Lower lobe of right lung (tissue), 2 donors: ENCODE measurements at regions not wholly inside any gene's neighbourhood (a gene's known extent, or its start where the extent isn't known, plus 50 kb on each side); places are given as distances from the start of the nearest gene placed in this dataset.

Experiments used
- ATAC-seq, 2 donors: fragments of 200-7000 bp; cut with Tn5 transposase; one replicate each; pipeline ENCODE4 v1.9.1; 2020 to 2022; ENCODE audit warnings: mild to moderate bottlenecking in 2 of 2, moderate library complexity in 2 of 2
- DNase-seq: peaks from one replicate; pipeline ENCODE4 v3.0.0-alpha.2; 2020
- H3K27ac ChIP-seq: fragments of 200-600 bp; one replicate; pipeline ENCODE4 v1.8.0; 2022
- H3K27me3 ChIP-seq: fragments of 200-600 bp; one replicate; pipeline ENCODE4 v1.8.0; 2022; ENCODE audit warnings: low read depth
- H3K36me3 ChIP-seq: fragments of 200-600 bp; one replicate; pipeline ENCODE4 v1.8.0; 2022; ENCODE audit warnings: mild to moderate bottlenecking
- H3K4me1 ChIP-seq: fragments of 200-600 bp; one replicate; pipeline ENCODE4 v1.8.0; 2022
- H3K4me3 ChIP-seq: fragments of 200-600 bp; one replicate; pipeline ENCODE4 v1.8.0; 2022; ENCODE audit warnings: mild to moderate bottlenecking
- H3K9me3 ChIP-seq: fragments of 200-600 bp; one replicate; pipeline ENCODE4 v1.8.0; 2022
- intact Hi-C: fragments of 100-400 bp; cut with DNase I; formaldehyde crosslinking; loops from one replicate; pipeline ENCODE4 v1.11.0; 2022
- TF ChIP-seq, protein P1 (sequence below): fragments of 200-600 bp; IDR thresholded peaks from one replicate; pipeline ENCODE4 v1.8.0; 2022; ENCODE audit warnings: antibody characterized with exemption, mild to moderate bottlenecking
- donor health status: DM: no; HTN: yes; CAD: no; lungs with severe emphysema.

DNA sequence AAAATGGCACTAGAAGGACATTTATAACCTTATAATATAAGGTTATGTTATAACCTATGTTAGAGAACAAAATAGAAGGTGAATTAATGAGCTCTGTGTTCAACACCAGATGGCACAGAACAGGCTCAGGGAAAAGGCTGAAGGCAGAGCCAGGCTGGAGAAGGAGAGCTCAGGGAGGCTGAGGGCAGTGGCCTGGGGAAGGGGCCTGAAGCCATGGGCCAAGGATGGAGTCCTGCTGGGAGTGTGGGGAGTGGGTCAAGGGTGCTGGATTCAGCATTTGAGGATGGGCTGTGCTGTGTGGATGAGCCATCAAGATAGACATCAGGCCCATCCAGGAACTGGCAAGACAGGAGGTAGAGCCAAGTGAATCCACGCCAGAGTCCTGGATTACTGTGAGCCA is 218.8 kb downstream of the ZNF248 start:
- intact Hi-C loops, result no loop called here
- DNase-seq, result no peak
- H3K9me3 ChIP-seq, result no peaks in the 10 kb centered on the region

DNA sequence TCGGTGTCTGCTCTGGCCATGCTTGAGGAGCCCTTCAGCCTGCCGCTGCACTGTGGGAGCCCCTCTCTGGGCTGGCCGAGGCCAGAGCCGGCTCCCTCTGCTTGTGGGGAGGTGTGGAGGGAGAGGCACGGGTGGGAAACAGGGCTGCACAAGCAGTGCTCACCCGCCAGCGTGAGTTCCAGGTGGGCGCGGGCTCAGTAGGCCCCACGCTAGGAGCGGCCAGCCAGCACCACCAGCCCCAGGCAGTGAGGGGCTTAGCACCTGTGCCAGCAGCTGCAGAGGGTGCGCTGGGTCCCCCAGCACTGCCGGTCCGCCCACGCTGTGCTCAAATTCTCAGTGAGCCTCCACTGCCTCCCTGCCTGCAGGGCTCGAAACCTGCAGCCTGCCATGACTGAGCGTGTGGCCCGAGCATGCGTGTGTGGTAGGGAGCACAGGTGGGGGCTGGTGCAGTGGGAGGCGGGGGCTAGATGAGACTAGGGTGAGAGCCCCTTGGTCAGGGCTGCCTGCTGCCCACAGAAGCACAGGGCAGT is 223.0 kb downstream of the ZNF248 start:
- Histone ChIP-seq H3K4me3 (no peak overlapping the region), H3K27ac (no peak overlapping the region), H3K36me3 (no peaks in the 10 kb centered on the region), H3K4me1 (no peaks in the 10 kb centered on the region), H3K27me3 (no peaks in the 10 kb centered on the region), H3K9me3 (no peaks in the 10 kb centered on the region)
- intact Hi-C loops, result no loop called here
- TF ChIP-seq, protein P1, sequence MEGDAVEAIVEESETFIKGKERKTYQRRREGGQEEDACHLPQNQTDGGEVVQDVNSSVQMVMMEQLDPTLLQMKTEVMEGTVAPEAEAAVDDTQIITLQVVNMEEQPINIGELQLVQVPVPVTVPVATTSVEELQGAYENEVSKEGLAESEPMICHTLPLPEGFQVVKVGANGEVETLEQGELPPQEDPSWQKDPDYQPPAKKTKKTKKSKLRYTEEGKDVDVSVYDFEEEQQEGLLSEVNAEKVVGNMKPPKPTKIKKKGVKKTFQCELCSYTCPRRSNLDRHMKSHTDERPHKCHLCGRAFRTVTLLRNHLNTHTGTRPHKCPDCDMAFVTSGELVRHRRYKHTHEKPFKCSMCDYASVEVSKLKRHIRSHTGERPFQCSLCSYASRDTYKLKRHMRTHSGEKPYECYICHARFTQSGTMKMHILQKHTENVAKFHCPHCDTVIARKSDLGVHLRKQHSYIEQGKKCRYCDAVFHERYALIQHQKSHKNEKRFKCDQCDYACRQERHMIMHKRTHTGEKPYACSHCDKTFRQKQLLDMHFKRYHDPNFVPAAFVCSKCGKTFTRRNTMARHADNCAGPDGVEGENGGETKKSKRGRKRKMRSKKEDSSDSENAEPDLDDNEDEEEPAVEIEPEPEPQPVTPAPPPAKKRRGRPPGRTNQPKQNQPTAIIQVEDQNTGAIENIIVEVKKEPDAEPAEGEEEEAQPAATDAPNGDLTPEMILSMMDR, result no peak
- peak in 1 of 2 donors; percentile 29 for ATAC-seq
- DNase-seq, result no peak

More for the DNA sequence above, 218.8 kb downstream of the ZNF248 start:
- H3K27ac ChIP-seq, result no peak overlapping the region
- H3K27me3 ChIP-seq, result no peaks in the 10 kb centered on the region
- no peak for ATAC-seq
- TF ChIP-seq, protein P1, result no peak
- no peaks in the 10 kb centered on the region for H3K36me3 ChIP-seq
- no peak overlapping the region for H3K4me3 ChIP-seq
- H3K4me1 ChIP-seq, result no peaks in the 10 kb centered on the region

DNA sequence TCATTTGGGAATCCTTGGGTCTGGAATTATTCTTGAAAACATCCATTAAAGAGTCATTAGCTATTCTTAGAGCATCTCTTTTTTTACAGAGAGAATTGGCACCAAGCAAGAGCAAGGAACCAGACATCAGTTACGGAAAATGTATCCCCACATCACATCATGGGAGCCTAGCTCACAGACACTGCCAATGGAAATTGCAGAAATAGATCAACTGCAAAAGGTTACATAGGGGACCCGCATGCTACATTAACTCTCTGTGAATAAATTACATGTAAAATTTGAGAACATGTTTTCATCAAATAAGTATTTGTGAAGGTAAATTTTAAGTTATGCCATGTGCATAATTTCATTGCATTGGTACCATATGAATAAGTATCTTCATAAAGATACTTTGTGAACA is 224.8 kb downstream of the ZNF248 start:
- no peak overlapping the region for H3K4me3 ChIP-seq
- H3K9me3 ChIP-seq, result peaks cover 1% of the 10 kb centered on the region
- H3K4me1 ChIP-seq, result no peaks in the 10 kb centered on the region
- TF ChIP-seq, protein P1, result no peak
- H3K36me3 ChIP-seq, result no peaks in the 10 kb centered on the region
- DNase-seq (no peak), ATAC-seq (no peak)
- intact Hi-C loops, result no loop called here
- H3K27me3 ChIP-seq, result no peaks in the 10 kb centered on the region
- no peak overlapping the region for H3K27ac ChIP-seq

DNA sequence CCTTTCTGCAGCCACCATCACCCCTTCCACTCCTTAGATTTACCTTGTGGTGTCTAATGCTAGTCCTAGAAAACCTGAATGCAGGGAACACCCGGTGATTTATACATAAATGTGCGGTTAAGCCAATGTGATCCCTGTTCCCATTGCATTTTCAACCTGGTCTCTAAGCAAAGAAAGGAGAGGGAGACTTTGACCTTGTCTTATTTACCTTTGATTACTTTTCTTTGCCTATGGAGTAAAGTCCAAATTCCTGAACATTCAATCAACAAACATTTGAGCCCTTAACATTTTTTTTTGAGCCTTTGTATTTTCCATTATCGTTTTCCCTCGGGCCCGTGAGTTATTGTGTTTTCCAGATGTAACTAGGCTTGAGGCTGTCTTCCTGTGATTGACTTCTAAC is 233.9 kb downstream of the ZNF248 start:
- DNase-seq (no peak), ATAC-seq (no peak)
- H3K27ac ChIP-seq, result no peak overlapping the region
- H3K36me3 ChIP-seq, result no peaks in the 10 kb centered on the region
- H3K4me1 ChIP-seq, result no peaks in the 10 kb centered on the region
- TF ChIP-seq, protein P1, result no peak
- peaks cover 4% of the 10 kb centered on the region for H3K9me3 ChIP-seq
- H3K27me3 ChIP-seq, result no peaks in the 10 kb centered on the region
- intact Hi-C loops, result no loop called here
- no peak overlapping the region for H3K4me3 ChIP-seq

DNA sequence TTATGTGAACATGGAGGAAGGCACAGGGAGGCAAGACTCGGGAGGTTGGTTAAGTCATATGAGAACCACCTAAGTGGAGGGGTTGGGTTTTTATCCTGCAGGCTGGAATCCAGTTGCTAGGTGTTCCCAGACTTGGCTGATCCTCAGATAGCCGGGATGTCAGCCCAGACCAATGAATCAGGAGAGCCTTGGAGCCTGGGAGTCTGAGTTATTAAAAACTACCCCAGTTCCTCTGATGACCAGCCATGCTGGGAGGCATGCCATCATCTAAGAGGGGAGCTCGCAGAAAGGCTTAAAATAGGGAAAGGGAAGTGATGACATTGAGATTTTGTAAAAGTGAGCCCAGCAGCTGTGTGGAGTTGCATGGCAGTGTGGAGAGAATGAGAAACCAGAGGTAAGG is 238.1 kb downstream of the ZNF248 start:
- Histone ChIP-seq H3K4me1 (no peaks in the 10 kb centered on the region), H3K36me3 (no peaks in the 10 kb centered on the region), H3K9me3 (peaks cover 7% of the 10 kb centered on the region), H3K4me3 (no peak overlapping the region), H3K27me3 (no peaks in the 10 kb centered on the region), H3K27ac (no peak overlapping the region)
- intact Hi-C loops, result no loop called here
- ATAC-seq (no peak), DNase-seq (no peak)
- TF ChIP-seq, protein P1, result no peak

DNA sequence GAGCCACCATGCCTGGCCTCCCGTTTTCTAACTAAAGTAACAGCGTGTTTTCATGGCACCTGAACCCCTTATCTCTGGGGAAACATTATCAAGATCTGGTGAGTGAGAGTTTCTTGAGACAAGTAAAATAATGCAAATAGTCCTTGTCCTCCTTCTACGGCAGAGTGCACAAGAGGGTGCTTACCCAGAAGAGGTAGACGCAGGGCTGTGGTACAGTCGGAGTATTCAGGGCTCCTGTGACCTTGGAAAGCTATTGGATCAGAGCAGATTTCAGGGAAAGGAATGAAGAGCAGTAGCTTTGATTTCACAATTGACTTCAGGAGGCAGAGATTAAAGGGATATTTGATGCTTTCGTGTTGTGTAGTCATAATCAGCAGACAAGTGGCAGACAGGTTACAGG is 269.1 kb downstream of the ZNF248 start:
- ATAC-seq (peak in 1 of 2 donors; percentile 56), DNase-seq (no peak)
- no peaks in the 10 kb centered on the region for H3K4me1 ChIP-seq
- H3K36me3 ChIP-seq, result no peaks in the 10 kb centered on the region
- TF ChIP-seq, protein P1, result no peak
- no peak overlapping the region for H3K27ac ChIP-seq
- intact Hi-C loops, result no loop called here
- H3K9me3 ChIP-seq, result no peaks in the 10 kb centered on the region
- no peaks in the 10 kb centered on the region for H3K27me3 ChIP-seq
- H3K4me3 ChIP-seq, result no peak overlapping the region
